Upper lobe of left lung (tissue), 4 donors: ENCODE measurements at regions not wholly inside any gene's neighbourhood (a gene's known extent, or its start where the extent isn't known, plus 50 kb on each side); places are given as distances from the start of the nearest gene placed in this dataset.

Experiments
- POLR2A ChIP-seq, 4 donors: fragments of 450-650 bp; IDR thresholded peaks; one replicate each; pipeline ENCODE4 v1.5.1; 2016 to 2017; ENCODE audit warnings: antibody characterized with exemption in 4 of 4, mild to moderate bottlenecking in 2 of 4
- TF ChIP-seq, protein P1 (sequence below), 6 experiments: fragments of 450-650 bp in 4 of 6; fragments of 200-600 bp in 2 of 6; sonication (generic) in 2 of 6; IDR thresholded peaks; one replicate each; pipeline ENCODE4 v1.5.1; 2016 to 2019; ENCODE audit warnings: antibody characterized with exemption in 6 of 6

GRCh38 chr15:46703020-46703861 is 1014.1 kb upstream of the SEMA6D start:
- TF ChIP-seq, protein P1, sequence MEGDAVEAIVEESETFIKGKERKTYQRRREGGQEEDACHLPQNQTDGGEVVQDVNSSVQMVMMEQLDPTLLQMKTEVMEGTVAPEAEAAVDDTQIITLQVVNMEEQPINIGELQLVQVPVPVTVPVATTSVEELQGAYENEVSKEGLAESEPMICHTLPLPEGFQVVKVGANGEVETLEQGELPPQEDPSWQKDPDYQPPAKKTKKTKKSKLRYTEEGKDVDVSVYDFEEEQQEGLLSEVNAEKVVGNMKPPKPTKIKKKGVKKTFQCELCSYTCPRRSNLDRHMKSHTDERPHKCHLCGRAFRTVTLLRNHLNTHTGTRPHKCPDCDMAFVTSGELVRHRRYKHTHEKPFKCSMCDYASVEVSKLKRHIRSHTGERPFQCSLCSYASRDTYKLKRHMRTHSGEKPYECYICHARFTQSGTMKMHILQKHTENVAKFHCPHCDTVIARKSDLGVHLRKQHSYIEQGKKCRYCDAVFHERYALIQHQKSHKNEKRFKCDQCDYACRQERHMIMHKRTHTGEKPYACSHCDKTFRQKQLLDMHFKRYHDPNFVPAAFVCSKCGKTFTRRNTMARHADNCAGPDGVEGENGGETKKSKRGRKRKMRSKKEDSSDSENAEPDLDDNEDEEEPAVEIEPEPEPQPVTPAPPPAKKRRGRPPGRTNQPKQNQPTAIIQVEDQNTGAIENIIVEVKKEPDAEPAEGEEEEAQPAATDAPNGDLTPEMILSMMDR (IDR thresholded peaks at IDR 0.05): no peak
- TF ChIP-seq POLR2A (IDR thresholded peaks at IDR 0.05): no peak
